Stimulated activated CD8-positive, alpha-beta memory T cell treated with anti-CD3 and anti-CD28 coated beads, Interleukin-4, amount 100 ng/mL, for 1 hour (primary cell): ENCODE measurements at regions not wholly inside any gene's neighbourhood (a gene's known extent, or its start where the extent isn't known, plus 50 kb on each side); places are given as distances from the start of the nearest gene placed in this dataset.

Experiments
- DNase-seq, 2 donors: peaks; one replicate each; pipeline ENCODE4 v3.0.0-alpha.2; 2020; ENCODE audit warnings: low read depth in 2 of 2, low spot score in 1 of 2

DNA sequence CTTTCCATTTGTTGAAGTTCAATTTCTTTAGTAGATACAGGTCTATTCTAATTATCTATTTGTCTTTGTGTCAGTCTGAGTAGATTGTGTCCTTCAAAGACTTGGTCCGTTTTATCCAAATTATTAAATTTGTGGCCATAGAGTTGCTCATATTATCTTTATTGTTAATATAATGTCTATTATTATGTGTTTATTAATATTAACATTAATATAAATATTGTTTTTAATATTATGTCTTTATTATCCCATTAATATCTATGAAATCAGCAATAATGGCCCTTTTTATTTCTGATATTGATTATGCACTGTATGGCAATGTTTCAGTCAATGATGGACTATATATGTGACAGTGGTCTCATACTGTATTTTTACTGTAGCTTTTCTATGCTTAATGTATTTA is 2067.3 kb upstream of the AGA start:
- DNase-seq, result no peak

DNA sequence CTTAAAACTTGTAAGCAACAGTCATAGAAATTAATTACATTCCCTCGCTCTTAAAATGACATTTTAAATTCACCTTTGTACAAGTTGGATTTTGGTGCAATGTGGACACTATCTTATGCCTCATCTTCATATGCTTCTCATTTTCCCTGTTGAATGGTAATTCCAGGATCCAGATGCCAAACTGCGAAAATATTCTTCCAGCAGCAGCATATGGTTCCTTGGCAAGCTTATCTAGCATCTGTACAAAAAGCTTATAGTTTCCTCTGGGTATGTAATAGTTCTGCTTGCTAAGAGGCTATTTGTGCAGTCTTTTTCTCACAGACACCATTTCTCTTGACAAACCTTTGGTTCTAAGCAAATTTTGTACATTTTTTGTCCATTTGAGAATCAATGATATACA is 2079.7 kb upstream of the AGA start:
- DNase-seq, result no peak

DNA sequence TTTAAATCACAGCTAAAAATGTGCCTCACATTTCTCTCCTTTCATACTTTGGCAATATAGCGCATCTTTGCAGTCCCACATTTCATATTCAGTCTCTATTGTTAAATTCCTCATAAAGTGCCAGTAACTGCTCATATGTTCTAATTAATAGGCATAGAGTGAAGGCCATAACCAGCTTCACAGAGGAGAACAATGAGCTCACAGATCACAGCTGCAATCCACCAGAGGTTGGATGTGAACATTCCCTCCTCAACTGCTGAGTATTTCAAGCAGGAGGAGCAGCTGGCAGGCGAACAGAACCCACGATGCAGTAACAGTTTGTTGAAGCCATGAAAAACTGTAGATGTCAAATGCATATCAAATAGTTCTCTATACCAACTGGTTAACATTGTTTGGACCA is 2088.7 kb upstream of the AGA start:
- DNase-seq, result no peak

DNA sequence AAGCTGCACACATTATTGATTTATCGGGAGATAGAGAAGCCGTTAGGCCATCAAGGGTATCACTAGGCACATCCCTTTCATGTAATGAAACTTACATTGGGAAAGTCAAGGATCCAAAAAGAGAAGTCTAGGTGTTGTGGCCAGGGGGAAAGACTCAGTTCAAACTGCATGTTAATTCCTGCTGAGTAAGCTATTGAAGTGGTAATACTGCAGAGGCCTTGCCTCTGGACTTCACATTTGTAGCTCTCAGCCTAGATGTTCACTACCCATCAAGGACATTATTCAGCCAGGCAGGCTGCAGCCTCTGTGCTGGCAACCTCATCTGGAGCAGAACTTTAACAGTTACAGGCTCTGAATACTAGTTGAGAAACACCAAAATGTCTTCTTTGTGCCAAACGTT is 2094.5 kb upstream of the AGA start:
- DNase-seq, result no peak

DNA sequence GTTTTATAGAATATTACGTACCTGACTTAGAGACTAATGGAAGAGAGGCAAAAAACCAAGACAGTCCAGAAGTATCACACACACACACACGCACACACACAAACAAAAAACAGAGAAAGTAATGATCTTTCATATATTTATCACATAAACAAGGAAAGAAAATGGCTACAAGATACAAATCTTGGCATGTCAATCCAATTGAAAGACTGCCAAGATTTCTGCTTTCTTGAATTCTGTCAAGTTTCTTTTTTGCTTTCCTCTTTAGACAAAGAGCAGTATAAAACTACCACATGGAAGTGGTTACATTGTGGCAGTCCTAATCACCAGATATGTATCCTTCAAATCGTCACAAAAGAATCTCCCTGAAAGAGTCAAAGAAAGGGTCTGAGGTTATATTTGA is 2097.4 kb upstream of the AGA start:
- DNase-seq, result no peak

DNA sequence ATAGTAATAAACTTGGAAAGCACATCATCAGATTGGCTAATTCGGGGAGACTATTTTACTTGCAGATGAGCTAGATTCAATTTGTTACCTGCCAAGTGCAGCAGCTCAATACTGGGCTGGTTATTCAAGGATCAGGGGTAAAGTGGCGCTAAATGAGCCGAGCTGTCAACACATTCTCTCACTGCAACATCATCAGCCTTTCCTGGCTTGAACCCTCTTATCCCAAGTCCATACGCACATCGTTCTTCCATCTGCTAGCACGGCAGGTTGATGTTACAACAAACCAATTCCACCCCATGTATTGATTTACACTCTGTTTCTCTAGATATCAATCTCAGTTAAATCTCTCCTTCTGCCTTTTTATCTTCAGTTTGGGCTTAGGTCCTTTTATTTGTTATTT is 2101.5 kb upstream of the AGA start:
- DNase-seq, result no peak

DNA sequence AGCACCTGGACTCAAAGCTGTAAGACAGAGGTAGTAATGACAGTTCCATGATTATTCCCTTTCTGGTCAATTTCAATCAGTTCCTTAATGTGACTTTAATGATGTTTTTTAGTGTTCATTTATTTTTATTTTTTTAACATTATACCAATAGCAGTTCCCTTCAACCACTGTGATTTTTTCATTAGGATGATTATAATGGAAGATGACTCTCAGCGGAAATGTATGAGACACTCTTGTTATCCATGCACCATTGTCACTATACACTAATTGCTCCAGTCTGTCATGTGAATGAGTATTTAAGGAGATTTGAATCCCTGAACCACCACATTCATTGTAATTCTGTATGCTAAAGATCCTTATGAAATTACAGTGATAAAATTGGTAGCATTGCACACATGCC is 2102.3 kb upstream of the AGA start:
- no peak for DNase-seq

DNA sequence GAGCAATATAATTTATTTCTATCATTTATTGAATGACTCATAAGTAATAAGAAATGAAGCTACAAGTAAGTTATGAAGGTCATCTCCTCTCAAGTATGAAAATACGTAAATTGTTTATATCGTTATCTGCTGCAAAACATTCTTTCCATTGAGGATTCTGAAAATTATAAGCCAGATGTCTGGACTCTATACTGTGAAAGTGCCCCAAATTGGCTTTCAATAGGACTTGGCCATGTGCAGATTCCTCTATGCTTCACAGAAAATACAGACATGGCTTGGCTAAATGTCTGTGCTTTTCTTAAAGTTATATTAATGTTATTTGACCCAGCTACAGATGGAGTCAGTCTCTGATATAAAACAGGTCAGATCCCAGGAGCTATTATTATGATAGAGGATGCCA is 2109.9 kb upstream of the AGA start:
- DNase-seq, result no peak

DNA sequence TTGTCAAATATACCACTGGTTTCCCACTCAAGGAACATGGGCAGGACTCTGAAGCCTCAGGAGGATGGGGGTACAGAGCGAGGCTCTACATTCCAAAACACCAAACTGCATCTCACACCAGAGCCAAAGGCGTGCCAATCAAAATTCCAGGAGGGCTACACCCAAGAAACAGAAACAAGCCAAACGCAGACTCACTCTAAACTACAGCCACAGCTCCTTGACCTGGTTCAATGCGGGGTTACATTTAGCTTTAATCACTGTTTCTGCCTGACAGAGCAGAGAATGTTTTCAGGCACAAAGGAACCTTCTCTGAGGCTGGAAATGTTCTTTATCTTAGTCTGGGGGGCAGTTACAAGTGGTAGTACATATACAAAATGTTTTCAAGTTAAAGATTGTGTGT is 2121.5 kb upstream of the AGA start:
- no peak for DNase-seq

DNA sequence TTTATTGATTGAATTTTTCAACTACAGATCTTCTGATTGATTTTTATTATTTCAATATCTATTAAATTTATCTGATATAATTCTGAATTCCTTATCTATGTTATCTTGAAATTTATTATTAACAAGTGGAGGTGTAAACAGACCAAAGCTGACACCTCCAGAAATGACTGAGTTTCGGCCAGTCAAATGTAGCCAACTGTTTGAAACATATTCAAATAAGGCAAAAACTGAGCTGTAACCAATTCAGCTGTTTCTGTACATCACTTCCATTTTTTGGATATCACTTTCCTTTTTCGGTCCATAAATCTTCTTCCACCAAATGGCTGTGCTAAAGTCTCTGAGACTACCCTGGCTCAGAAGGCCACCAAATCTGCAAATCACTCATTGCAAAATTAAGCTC is 2127.3 kb upstream of the AGA start:
- no peak for DNase-seq

DNA sequence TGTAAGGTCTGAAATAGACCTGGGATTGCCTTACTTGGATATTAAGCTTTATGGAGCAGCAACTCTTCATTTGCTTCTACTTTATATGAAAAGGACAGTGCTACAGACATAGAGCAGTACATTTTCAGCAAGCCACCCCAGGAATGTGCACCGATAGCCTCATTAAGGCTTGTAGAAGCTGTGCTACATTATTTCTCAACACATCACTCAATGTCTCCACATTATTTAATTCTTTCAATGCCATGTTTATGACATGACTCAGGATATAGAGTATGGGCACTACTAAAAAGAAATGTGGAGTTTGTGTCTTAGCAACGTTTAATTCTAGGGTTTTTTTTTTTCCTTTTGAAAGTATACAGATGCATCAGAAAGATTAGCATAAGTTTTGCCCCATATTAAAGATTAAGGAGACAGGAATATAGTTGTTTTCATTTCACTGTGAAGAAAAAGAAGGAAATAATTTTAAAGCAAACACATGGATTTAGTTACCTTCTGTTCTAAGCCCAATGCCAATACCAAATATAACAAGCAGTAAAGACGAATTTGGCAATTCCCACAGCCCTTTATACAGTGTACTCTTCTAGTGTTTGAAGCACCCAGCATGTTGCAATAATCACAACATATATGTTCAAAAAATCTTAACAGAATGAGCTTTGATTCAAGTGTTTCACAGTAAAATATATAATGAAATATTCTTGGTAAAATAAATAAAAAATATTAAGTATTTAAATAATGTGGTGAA is 2140.1 kb upstream of the AGA start:
- no peak for DNase-seq

DNA sequence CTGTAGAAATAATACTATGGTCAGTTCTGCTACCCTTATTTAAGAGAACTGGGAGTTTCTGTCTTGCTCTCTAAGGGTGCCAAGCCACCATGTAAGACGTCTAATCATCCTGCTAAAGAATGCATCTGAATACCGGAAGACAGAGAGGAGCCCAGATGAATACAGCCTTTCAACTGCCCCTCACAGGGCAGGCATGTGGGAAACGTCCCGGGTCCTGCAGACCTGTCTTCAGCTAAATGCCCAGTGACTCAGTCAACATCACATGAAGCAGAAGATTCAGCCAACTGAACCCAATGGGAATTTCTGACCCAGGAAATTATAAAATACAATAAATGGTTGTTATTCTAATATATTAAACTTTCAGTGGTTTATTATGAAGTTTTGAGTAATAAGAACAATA is 2141.0 kb upstream of the AGA start:
- DNase-seq, result no peak

DNA sequence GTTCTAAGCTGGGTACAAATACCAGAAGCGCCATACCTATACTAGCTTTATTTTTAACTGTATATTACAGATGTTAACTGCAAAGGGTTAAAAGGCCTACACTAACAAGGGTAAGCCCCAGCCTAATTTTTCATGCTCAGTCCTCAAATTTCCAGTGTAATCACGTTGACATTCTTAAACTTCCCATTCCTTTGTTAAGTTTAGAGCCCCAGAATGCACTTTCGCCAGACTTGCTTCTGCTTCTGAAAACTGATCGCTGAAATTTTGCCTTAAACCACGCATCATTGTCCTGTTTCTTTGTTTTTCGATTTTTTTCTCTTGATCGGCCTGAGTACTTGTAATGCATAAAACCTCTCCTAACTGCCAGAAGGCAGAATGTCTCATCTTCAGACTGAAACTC is 2141.9 kb upstream of the AGA start:
- DNase-seq, result no peak

DNA sequence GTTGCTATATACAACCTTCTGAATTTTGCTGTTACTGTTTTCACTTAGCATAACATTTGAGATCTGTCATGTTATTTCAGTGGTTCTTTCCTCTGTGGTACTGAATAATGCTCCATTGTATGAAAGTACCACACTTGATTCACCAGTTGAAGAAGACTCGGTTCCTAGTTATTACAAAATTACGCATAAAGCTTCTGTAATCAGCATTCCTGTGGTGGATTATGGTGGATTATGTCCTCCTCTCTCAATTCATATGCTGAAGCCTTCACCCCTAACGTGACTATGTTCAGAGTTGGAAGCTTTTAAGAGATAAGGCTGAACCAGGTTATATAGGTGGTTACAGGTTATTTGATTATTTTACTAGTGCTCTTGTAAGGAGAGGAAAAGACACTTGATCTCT is 2143.5 kb upstream of the AGA start:
- no peak for DNase-seq

DNA sequence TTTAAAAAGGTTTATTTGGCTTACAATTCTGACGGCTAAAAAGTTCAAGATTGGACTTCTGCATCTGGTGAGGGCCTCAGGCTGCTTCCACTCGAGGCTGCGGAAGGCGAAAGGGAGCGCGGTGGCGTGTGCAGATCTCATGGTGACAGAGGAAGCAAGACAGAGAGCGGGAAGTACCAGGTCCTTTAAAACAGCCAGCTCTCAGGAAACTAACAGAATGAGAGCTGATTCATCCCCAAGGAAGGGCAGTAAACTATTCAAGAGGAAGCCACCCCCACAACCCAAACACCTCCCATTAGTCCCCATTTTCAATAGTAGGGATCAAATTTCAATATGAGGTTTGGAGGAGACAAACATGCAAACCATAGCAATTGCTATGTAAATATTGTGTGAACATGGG is 2144.2 kb upstream of the AGA start:
- DNase-seq, result no peak

DNA sequence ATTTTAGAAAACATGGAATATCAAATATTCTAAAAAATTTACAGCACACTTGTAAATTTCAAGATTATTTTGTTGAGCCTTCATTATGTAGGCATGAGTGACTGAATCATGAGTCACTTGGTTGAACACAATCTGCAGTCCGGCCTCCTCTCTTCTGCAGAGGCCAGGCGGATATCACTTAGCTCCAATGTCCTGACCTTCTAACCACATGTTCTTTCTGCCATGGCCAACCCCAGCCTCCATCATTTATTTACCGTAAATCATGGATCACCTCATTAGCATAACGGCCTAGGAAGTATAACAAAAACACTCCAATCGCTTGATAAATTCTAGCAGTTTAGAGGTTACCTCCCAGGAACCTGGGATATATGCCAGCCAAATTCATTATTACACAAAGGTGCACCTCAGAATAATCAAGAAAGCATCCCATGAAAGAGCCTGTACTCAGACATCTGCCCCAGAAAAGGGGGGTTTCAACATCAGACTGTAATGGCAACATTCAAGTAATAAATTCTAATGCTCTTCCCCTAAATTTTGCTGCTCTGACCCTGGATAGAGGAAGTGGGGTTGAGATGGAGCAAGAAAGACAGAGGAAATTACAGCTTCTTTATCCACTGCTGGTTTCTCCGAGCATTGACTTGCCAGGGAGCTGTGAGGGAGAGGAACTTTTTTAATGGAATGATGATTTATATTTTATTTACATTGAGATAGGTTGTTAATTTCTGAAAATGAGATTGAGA is 2153.6 kb upstream of the AGA start:
- DNase-seq, result no peak

DNA sequence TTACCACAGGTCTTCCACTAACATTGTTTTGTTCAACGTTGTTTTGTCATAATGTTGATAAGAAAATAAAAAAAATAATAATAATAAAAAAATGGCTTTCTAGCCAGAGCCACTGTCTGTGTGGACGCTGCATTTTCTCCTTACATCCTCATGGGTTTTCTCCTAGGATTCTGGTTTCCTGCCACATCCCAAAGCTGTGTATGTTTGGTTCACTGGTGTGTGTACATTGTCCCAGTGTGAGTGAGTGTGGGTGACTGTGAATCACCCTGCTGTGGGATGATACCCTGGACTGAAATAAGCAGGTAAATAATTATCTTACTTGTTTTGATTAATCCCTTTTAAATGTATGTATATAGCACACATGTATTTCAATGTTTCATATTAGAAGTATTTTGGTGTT is 2154.4 kb upstream of the AGA start:
- DNase-seq, result no peak

DNA sequence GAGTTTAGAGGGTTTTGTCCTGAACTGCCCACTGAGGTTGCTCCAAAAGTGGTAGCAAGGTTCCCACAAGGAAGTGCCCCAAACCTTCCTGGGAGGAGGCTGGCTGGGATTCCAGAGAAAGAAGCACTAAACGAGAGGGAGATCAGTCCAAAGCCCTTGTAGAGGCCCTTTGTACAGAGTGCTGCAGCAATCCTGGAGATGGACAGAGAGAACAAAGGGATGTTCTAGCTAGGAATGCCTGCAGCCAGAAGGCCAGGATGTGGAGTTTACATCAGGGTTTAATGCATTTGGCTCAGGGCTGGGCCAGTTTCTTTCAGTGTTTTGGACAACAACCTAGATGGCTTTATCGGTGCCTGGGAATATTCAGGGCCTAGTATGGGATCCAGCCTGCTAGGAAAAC is 2155.1 kb upstream of the AGA start:
- no peak for DNase-seq

DNA sequence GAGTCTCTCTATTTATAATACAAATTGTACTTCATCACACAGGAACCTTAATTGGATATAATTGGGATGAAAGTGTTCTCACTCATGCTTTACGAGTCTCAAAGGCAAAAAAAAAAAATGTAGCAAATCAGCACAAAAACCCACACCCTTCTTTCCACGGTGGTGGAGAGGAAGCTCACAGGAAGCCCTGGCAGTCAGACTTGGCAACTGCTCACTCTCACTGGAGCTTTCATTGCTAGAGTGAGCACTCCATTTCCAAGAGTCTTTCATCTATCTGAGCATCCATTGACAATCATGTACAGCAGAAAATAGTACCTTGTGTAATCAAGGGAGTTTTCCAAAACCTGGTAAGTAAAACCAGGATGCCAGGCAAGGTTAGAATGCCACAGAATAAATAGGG is 2159.4 kb upstream of the AGA start:
- DNase-seq, result no peak

DNA sequence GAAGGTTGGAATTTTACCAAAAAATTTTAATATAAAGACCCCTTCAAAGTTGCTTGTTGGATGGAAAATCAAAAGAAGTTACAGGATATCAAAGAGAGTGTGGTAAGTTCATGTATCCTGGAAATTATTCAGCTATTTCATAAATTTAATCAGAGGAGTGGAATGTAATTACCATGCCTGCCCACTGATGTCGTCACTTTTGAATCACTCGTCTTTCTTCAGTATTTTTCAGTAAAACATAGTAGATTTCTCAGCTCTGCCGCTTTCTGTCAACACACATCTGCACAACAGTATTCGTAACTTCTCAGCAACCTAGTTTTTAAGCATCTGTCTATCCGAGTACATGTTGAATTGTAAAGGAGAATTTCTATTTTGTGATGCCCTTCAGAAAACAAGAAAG is 2163.0 kb upstream of the AGA start:
- no peak for DNase-seq

DNA sequence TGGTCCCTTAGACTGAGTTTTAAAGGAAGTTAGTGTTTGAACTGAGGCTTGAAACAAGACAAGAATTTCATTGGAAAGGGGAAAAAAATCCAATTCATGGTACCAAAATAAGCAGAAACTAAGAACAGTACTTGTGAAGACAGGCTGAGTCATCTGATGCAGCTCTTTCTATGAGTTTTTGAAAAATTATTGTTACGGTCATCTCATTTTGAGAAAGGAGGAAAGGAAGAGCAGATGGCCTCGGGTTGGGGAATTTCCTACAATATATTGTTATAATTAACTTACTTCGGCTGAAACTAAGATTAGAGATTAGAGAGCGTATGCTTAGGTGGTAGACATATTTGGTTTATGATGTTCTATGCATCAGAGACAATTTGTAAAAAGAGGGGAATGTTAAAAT is 2164.8 kb upstream of the AGA start:
- DNase-seq, result no peak

DNA sequence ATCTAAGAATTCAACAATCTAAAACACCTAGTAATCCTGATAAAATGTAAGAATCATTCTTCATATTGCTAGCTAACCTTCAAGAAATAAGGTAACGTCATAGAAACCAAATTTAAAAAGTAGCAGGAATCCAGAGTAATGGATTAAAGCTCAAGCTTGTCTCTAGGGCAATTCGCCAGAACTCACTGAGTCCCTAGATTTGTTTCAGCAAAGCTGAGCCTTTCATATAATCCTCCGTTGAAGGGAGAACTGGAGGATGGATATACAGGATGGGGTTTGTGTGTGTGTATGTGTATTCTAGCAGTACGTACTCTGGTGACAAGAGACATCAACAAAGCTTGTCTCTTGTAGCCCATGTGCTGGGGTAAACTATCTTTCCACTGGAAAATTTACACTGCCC is 2173.5 kb upstream of the AGA start:
- DNase-seq, result no peak

DNA sequence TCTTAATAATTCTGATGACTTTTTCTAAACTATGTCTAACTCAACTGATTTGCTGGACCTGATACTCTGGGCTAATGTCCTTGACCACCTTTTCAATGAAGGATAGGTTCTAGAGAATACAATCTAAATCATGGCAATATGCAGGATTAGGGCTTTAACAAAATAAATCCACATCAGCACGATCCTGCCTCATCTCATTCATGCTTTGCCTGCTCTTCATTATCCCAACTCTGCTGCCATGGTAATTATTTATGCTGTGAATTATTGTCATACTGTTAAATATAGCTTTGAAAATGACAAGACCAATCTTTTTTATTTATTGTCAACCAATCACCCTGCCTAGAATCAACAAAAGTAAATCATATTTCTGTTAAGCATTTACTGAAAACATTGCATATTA is 2176.7 kb upstream of the AGA start:
- DNase-seq, result no peak
